ENCODE measurements at regions not wholly inside any gene's neighbourhood (a gene's known extent, or its start where the extent isn't known, plus 50 kb on each side); places are given as distances from the start of the nearest gene placed in this dataset.
A peak's percentile ranks its signal among the peaks of the same experiment; 100 is the strongest.

- no peak for DNase-seq
These were observed 103.3 kb upstream of the IGFBP3 start for GRCh38 chr7:46024263-46024916.

- no peak for DNase-seq
These were observed 101.3 kb upstream of the IGFBP3 start for GRCh38 chr7:46022397-46022796.

- peak in 1 of 2 experiments; percentile 29 for DNase-seq
These were observed 94.2 kb upstream of the IGFBP3 start for GRCh38 chr7:46015107-46015868.

GRCh38 chr7:46011501-46011900 is 90.4 kb upstream of the IGFBP3 start:
- DNase-seq, result no peak

GRCh38 chr7:46011059-46011458 is 90.0 kb upstream of the IGFBP3 start:
- no peak for DNase-seq

GRCh38 chr7:46009211-46009610 is 88.1 kb upstream of the IGFBP3 start:
- DNase-seq, result no peak

- no peak for DNase-seq
These were observed 87.0 kb upstream of the IGFBP3 start for GRCh38 chr7:46007990-46008643.

- DNase-seq, result no peak
These were observed 86.1 kb upstream of the IGFBP3 start for GRCh38 chr7:46007194-46007593.

- DNase-seq, result no peak
These were observed 85.7 kb upstream of the IGFBP3 start for GRCh38 chr7:46006723-46007122.

GRCh38 chr7:46006212-46006611 is 85.1 kb upstream of the IGFBP3 start:
- DNase-seq, result no peak

- no peak for DNase-seq
These were observed 83.9 kb upstream of the IGFBP3 start for GRCh38 chr7:46004965-46005364.

GRCh38 chr7:46003896-46004875 is 83.1 kb upstream of the IGFBP3 start:
- no peak for DNase-seq

- DNase-seq, result no peak
These were observed 82.1 kb upstream of the IGFBP3 start for GRCh38 chr7:46003161-46003560.

- no peak for DNase-seq
These were observed 79.4 kb upstream of the IGFBP3 start for GRCh38 chr7:46000513-46000912.

GRCh38 chr7:45999541-45999940 is 78.5 kb upstream of the IGFBP3 start:
- no peak for DNase-seq

GRCh38 chr7:45998506-45998905 is 77.4 kb upstream of the IGFBP3 start:
- no peak for DNase-seq

- no peak for DNase-seq
These were observed 72.5 kb upstream of the IGFBP3 start for GRCh38 chr7:45993621-45994020.

GRCh38 chr7:45992826-45993225 is 71.8 kb upstream of the IGFBP3 start:
- DNase-seq, result no peak

GRCh38 chr7:45990276-45990675 is 69.2 kb upstream of the IGFBP3 start:
- DNase-seq, result no peak

- no peak for DNase-seq
These were observed 67.5 kb upstream of the IGFBP3 start for GRCh38 chr7:45988405-45989057.

- no peak for DNase-seq
These were observed 66.6 kb upstream of the IGFBP3 start for GRCh38 chr7:45987521-45988290.
